LNCAP (cell line): ENCODE measurements at regions not wholly inside any gene's neighbourhood (a gene's known extent, or its start where the extent isn't known, plus 50 kb on each side); places are given as distances from the start of the nearest gene placed in this dataset.

Source experiments
- TF ChIP-seq, protein P1 (sequence below): fragments of 450-650 bp; IDR thresholded peaks from 2 replicates; pipeline ENCODE4 v1.5.1; 2017; ENCODE audit warnings: mild to moderate bottlenecking

DNA sequence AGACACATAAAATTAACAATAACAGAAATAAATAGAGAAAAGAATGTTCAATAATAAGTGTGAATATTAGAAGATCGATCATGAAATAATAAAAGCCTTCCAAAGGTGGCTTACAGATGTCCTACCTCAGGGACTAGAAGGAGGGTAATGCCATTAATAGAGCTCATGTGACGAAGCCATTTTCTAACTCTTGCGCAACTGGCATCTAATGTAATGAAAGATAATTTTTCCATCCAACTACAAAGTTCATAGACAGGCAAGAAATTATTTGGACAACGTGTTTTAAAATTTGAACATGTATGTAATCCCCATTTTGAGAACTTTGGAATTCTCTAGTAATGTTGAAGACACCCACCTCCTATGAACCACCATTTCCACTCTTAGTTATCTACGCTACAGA is 1394.3 kb upstream of the LRRTM3 start:
- TF ChIP-seq, protein P1, sequence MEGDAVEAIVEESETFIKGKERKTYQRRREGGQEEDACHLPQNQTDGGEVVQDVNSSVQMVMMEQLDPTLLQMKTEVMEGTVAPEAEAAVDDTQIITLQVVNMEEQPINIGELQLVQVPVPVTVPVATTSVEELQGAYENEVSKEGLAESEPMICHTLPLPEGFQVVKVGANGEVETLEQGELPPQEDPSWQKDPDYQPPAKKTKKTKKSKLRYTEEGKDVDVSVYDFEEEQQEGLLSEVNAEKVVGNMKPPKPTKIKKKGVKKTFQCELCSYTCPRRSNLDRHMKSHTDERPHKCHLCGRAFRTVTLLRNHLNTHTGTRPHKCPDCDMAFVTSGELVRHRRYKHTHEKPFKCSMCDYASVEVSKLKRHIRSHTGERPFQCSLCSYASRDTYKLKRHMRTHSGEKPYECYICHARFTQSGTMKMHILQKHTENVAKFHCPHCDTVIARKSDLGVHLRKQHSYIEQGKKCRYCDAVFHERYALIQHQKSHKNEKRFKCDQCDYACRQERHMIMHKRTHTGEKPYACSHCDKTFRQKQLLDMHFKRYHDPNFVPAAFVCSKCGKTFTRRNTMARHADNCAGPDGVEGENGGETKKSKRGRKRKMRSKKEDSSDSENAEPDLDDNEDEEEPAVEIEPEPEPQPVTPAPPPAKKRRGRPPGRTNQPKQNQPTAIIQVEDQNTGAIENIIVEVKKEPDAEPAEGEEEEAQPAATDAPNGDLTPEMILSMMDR = no peak

DNA sequence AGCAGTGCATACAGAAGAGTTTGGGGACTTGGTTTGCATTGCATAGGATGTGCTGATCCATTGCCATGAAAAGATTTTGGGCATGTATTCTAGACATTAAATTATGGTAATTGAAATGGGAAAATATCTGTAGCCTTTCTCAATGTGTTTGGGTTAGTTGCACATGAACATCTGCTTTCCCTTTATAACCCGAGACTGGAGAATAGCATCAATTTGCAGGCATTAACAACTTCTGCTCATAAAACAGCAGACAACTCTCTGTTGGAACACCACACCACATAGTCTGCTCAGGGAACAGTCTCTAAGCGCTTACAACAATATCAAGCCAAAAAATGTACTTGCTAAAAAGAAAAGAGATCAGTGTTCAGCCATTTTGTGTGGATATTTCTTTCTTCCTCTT is 1391.1 kb upstream of the LRRTM3 start:
- TF ChIP-seq, protein P1 = no peak

DNA sequence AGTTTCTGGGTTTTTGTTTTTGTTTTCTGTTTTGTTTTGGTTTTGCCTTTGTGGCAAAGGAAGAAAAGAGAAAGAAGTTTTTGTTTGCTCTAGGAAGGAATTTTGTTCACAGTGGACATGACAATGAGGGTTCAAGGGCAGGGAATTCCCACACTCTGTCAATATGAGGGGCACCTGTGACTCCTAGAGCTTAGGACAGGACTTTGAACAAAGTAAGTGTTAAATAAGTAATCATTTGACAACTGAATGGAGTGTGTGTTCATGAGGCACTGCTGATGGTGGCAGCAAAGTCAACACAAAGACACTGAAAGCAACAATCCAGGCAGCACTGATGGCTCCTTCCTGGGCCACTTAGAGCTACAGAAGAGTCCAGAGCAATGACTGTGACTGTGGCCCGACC is 1381.1 kb upstream of the LRRTM3 start:
- TF ChIP-seq, protein P1 = no peak

DNA sequence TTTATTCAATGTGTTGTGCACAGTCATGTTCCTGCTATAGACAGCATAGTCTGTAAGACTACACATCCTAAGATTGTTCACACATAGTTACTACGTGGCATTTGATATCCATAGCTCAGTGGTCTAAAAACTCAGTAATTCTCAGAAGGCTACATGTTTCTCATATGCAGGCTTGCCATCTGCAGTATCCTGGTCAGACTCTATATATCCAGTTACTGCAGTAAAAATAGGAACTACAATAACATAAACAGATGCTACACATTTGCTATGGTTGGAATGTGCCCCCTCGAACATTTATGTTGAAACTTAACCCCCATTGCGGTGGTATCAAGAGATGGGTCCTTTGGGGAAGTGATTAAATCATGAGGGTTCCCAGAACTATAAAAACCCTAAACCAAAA is 1377.8 kb upstream of the LRRTM3 start:
- TF ChIP-seq, protein P1 = no peak

DNA sequence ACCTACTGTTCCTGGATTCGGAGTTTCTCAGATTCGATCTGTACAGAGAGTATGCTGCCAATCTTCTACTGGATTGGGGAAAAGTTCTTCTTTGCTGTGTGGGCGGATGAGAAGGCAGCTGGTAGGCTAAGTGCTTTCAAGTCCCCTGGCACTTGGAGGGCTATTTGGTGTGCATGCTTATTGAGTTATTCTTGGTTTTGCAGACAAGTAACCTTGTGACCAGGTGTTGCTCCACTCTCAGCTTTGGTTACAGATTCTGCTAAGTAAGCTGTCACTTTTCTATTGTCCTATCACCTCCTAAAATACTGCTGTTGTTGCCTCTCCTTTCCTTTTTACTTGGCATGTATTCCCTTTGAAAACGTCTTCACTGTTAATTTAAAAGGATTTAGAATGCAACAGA is 1375.1 kb upstream of the LRRTM3 start:
- TF ChIP-seq, protein P1 = no peak

DNA sequence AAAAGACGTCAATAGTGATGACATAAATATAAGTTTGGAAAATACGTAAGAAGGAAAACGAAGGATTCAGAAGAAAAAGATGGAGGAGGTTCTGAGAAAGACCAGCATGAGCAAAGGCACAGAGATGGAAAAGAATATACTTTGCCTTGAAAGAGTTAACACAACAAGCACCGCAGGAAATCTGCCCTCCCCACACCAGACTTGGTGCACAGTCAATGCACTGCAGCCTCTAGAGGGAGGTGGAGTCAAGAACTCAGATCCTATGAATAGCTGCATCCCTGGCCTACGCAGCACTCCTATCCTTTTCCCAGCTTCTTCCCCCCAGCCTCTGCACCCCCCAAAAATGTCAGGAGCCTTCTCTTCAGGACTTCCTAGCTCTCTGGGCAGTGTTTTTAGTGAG is 1370.6 kb upstream of the LRRTM3 start:
- TF ChIP-seq, protein P1 = no peak

DNA sequence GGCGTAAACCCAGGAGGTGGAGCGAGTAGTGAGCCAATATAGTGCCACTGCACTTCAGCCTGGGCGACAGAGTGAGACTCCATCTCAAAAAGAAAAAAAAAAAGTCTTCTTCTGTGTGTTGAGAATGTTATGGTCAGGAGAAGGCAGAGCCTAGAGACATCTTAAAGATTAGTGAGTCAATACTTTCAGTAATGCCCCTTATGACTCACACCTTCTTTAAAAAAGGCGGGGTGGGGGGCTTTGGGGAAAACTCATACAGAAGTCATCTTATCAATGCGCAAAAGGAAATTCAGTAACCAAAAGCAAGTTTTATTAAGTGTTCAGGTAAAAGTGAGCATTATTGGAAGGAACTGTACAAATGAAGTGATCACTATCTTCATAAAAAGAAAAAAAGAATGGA is 1369.8 kb upstream of the LRRTM3 start:
- TF ChIP-seq, protein P1 = no peak

DNA sequence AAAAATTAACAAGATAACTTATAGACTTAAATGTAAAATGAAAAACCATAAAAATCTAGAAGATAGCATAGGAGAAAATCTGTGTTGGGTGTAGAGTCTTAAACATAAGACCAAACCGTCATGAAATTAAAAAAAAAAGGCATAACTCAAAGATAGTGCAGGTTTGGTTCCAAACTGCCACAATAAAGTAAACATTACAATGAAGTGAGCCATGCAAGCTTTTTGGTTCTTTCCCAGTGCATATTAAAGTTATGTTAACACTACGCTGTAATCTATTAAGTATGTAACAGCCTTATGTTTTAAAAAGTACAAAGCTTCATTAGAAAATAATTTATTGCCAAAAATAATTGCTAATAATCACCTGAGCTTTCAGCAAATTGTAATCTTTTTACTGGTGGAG is 1366.5 kb upstream of the LRRTM3 start:
- TF ChIP-seq, protein P1 = no peak
